ENCODE measurements at regions not wholly inside any gene's neighbourhood (a gene's known extent, or its start where the extent isn't known, plus 50 kb on each side); places are given as distances from the start of the nearest gene placed in this dataset.

- Mint-ChIP-seq H3K36me3 (ENCODE audit: low read depth) (no peaks in the 10 kb centered on the region), H3K9me3 (peaks cover 23% of the 10 kb centered on the region), H3K4me3 (no peak overlapping the region), H3K27me3 (ENCODE audit: insufficient read depth) (peaks cover 6% of the 10 kb centered on the region), H3K27ac (no peak overlapping the region), H3K4me1 (ENCODE audit: low read depth) (no peaks in the 10 kb centered on the region)
- intact Hi-C loops (cut with micrococcal nuclease): no loop called here
- DNase-seq (ENCODE audit: low spot score): no peak
These were observed 821.6 kb upstream of the ZEB2 start for GRCh38 chr2:145341536-145341935.

GRCh38 chr2:145339646-145340045, 819.7 kb upstream of the ZEB2 start:
- Mint-ChIP-seq H3K36me3 (ENCODE audit: low read depth) (no peaks in the 10 kb centered on the region), H3K4me3 (no peak overlapping the region), H3K27ac (no peak overlapping the region), H3K4me1 (ENCODE audit: low read depth) (no peaks in the 10 kb centered on the region), H3K27me3 (ENCODE audit: insufficient read depth) (peaks cover 6% of the 10 kb centered on the region), H3K9me3 (peaks cover 23% of the 10 kb centered on the region)
- intact Hi-C loops (cut with micrococcal nuclease): no loop called here
- no peak for DNase-seq (ENCODE audit: low spot score)

- no peak for DNase-seq (ENCODE audit: low spot score)
- Mint-ChIP-seq H3K4me1 (ENCODE audit: low read depth) (no peaks in the 10 kb centered on the region), H3K36me3 (ENCODE audit: low read depth) (no peaks in the 10 kb centered on the region), H3K4me3 (no peak overlapping the region), H3K27ac (no peak overlapping the region), H3K27me3 (ENCODE audit: insufficient read depth) (peaks cover 18% of the 10 kb centered on the region), H3K9me3 (no peaks in the 10 kb centered on the region)
- intact Hi-C loops (cut with micrococcal nuclease): no loop called here
These were observed 812.4 kb upstream of the ZEB2 start for GRCh38 chr2:145332210-145332898.

GRCh38 chr2:145329971-145330370, 810.1 kb upstream of the ZEB2 start:
- Mint-ChIP-seq H3K27ac (no peak overlapping the region), H3K4me1 (ENCODE audit: low read depth) (peaks cover 2% of the 10 kb centered on the region), H3K4me3 (no peak overlapping the region), H3K27me3 (ENCODE audit: insufficient read depth) (peaks cover 18% of the 10 kb centered on the region), H3K9me3 (no peaks in the 10 kb centered on the region), H3K36me3 (ENCODE audit: low read depth) (no peaks in the 10 kb centered on the region)
- no peak for DNase-seq (ENCODE audit: low spot score)
- intact Hi-C loops (cut with micrococcal nuclease): no loop called here

- H3K36me3 Mint-ChIP-seq (ENCODE audit: low read depth): no peaks in the 10 kb centered on the region
- no peak for DNase-seq (ENCODE audit: low spot score)
- H3K9me3 Mint-ChIP-seq: no peaks in the 10 kb centered on the region
- peaks cover 15% of the 10 kb centered on the region for H3K27me3 Mint-ChIP-seq (ENCODE audit: insufficient read depth)
- intact Hi-C loops (cut with micrococcal nuclease): no loop called here
- no peak overlapping the region for H3K4me3 Mint-ChIP-seq
- H3K4me1 Mint-ChIP-seq (ENCODE audit: low read depth): peaks cover 20% of the 10 kb centered on the region
- no peak overlapping the region for H3K27ac Mint-ChIP-seq
These were observed 805.6 kb upstream of the ZEB2 start for GRCh38 chr2:145325485-145325884.

GRCh38 chr2:145324748-145325147, 804.8 kb upstream of the ZEB2 start:
- Mint-ChIP-seq H3K36me3 (ENCODE audit: low read depth) (no peaks in the 10 kb centered on the region), H3K9me3 (no peaks in the 10 kb centered on the region), H3K27me3 (ENCODE audit: insufficient read depth) (peaks cover 10% of the 10 kb centered on the region), H3K4me1 (ENCODE audit: low read depth) (peaks cover 20% of the 10 kb centered on the region), H3K27ac (no peak overlapping the region), H3K4me3 (no peak overlapping the region)
- intact Hi-C loops (cut with micrococcal nuclease): no loop called here
- no peak for DNase-seq (ENCODE audit: low spot score)

GRCh38 chr2:145323512-145323911, 803.6 kb upstream of the ZEB2 start:
- H3K27ac Mint-ChIP-seq: peak overlapping the region; percentile 25
- peaks cover 7% of the 10 kb centered on the region for H3K27me3 Mint-ChIP-seq (ENCODE audit: insufficient read depth)
- peak; percentile 2 for DNase-seq (ENCODE audit: low spot score)
- no peaks in the 10 kb centered on the region for H3K9me3 Mint-ChIP-seq
- peak overlapping the region; percentile 20 for H3K4me3 Mint-ChIP-seq
- intact Hi-C loops (cut with micrococcal nuclease): loop anchor here (1.0 kb wide), 2 partner anchors 64 to 88 kb away; no protein-coding TSS in a partner anchor
- H3K36me3 Mint-ChIP-seq (ENCODE audit: low read depth): no peaks in the 10 kb centered on the region
- peaks cover 20% of the 10 kb centered on the region for H3K4me1 Mint-ChIP-seq (ENCODE audit: low read depth)

- H3K4me3 Mint-ChIP-seq: no peak overlapping the region
- DNase-seq (ENCODE audit: low spot score): no peak
- peaks cover 18% of the 10 kb centered on the region for H3K27me3 Mint-ChIP-seq (ENCODE audit: insufficient read depth)
- intact Hi-C loops (cut with micrococcal nuclease): no loop called here
- H3K9me3 Mint-ChIP-seq: no peaks in the 10 kb centered on the region
- no peaks in the 10 kb centered on the region for H3K36me3 Mint-ChIP-seq (ENCODE audit: low read depth)
- peaks cover 20% of the 10 kb centered on the region for H3K4me1 Mint-ChIP-seq (ENCODE audit: low read depth)
- no peak overlapping the region for H3K27ac Mint-ChIP-seq
These were observed 801.4 kb upstream of the ZEB2 start for GRCh38 chr2:145321344-145321743.

GRCh38 chr2:145316496-145316895, 796.6 kb upstream of the ZEB2 start:
- Mint-ChIP-seq H3K36me3 (ENCODE audit: low read depth) (no peaks in the 10 kb centered on the region), H3K4me1 (ENCODE audit: low read depth) (no peaks in the 10 kb centered on the region), H3K27me3 (ENCODE audit: insufficient read depth) (peaks cover 22% of the 10 kb centered on the region), H3K27ac (no peak overlapping the region), H3K9me3 (peaks cover 7% of the 10 kb centered on the region), H3K4me3 (no peak overlapping the region)
- intact Hi-C loops (cut with micrococcal nuclease): no loop called here
- no peak for DNase-seq (ENCODE audit: low spot score)

GRCh38 chr2:145315053-145315452, 795.1 kb upstream of the ZEB2 start:
- H3K27me3 Mint-ChIP-seq (ENCODE audit: insufficient read depth): peaks cover 21% of the 10 kb centered on the region
- DNase-seq (ENCODE audit: low spot score): no peak
- intact Hi-C loops (cut with micrococcal nuclease): no loop called here
- H3K4me1 Mint-ChIP-seq (ENCODE audit: low read depth): no peaks in the 10 kb centered on the region
- no peak overlapping the region for H3K4me3 Mint-ChIP-seq
- no peak overlapping the region for H3K27ac Mint-ChIP-seq
- H3K36me3 Mint-ChIP-seq (ENCODE audit: low read depth): no peaks in the 10 kb centered on the region
- H3K9me3 Mint-ChIP-seq: peaks cover 7% of the 10 kb centered on the region

GRCh38 chr2:145314119-145314633, 794.3 kb upstream of the ZEB2 start:
- no peak overlapping the region for H3K4me3 Mint-ChIP-seq

GRCh38 chr2:145305889-145306288, 786.0 kb upstream of the ZEB2 start:
- Mint-ChIP-seq H3K4me3 (no peak overlapping the region), H3K9me3 (no peaks in the 10 kb centered on the region), H3K27ac (no peak overlapping the region), H3K4me1 (ENCODE audit: low read depth) (no peaks in the 10 kb centered on the region), H3K27me3 (ENCODE audit: insufficient read depth) (peaks cover 16% of the 10 kb centered on the region), H3K36me3 (ENCODE audit: low read depth) (no peaks in the 10 kb centered on the region)
- no peak for DNase-seq (ENCODE audit: low spot score)
- intact Hi-C loops (cut with micrococcal nuclease): no loop called here

More at GRCh38 chr2:145314119-145314633, 794.3 kb upstream of the ZEB2 start:
- H3K4me1 Mint-ChIP-seq (ENCODE audit: low read depth): no peaks in the 10 kb centered on the region
- H3K36me3 Mint-ChIP-seq (ENCODE audit: low read depth): no peaks in the 10 kb centered on the region
- no peak overlapping the region for H3K27ac Mint-ChIP-seq
- intact Hi-C loops (cut with micrococcal nuclease): no loop called here
- peaks cover 7% of the 10 kb centered on the region for H3K9me3 Mint-ChIP-seq
- peaks cover 21% of the 10 kb centered on the region for H3K27me3 Mint-ChIP-seq (ENCODE audit: insufficient read depth)
- DNase-seq (ENCODE audit: low spot score): no peak

GRCh38 chr2:145304501-145304900, 784.6 kb upstream of the ZEB2 start:
- H3K36me3 Mint-ChIP-seq (ENCODE audit: low read depth): no peaks in the 10 kb centered on the region
- no peak overlapping the region for H3K4me3 Mint-ChIP-seq
- H3K27me3 Mint-ChIP-seq (ENCODE audit: insufficient read depth): peaks cover 16% of the 10 kb centered on the region
- no peaks in the 10 kb centered on the region for H3K4me1 Mint-ChIP-seq (ENCODE audit: low read depth)
- intact Hi-C loops (cut with micrococcal nuclease): no loop called here
- DNase-seq (ENCODE audit: low spot score): no peak
- no peak overlapping the region for H3K27ac Mint-ChIP-seq
- H3K9me3 Mint-ChIP-seq: no peaks in the 10 kb centered on the region

GRCh38 chr2:145303536-145303935, 783.6 kb upstream of the ZEB2 start:
- H3K36me3 Mint-ChIP-seq (ENCODE audit: low read depth): no peaks in the 10 kb centered on the region
- peaks cover 16% of the 10 kb centered on the region for H3K27me3 Mint-ChIP-seq (ENCODE audit: insufficient read depth)
- intact Hi-C loops (cut with micrococcal nuclease): no loop called here
- no peaks in the 10 kb centered on the region for H3K9me3 Mint-ChIP-seq
- H3K4me3 Mint-ChIP-seq: no peak overlapping the region
- DNase-seq (ENCODE audit: low spot score): no peak
- no peak overlapping the region for H3K27ac Mint-ChIP-seq
- H3K4me1 Mint-ChIP-seq (ENCODE audit: low read depth): no peaks in the 10 kb centered on the region

All from activated T-helper 1 cell treated with anti-CD3 and anti-CD28 coated beads, Interleukin-12 subunit alpha, Interleukin-12 subunit beta, Interleukin-2, Interleukin-4 antibody, amounts not matched to agents 30 ng/mL and 10 ng/mL and 1 ng/mL, durations not matched to agents 14 hours and 24 hours and 36 hours (primary cell).